Left ventricle myocardium inferior (tissue), 1 donor: ENCODE measurements at regions not wholly inside any gene's neighbourhood (a gene's known extent, or its start where the extent isn't known, plus 50 kb on each side); places are given as distances from the start of the nearest gene placed in this dataset.

Experiments
- DNase-seq: peaks from one replicate; pipeline ENCODE4 v3.0.0-alpha.2; 2020
- H3K27ac ChIP-seq: fragments of 200-600 bp; replicated peaks from 2 replicates; pipeline ENCODE4 v1.8.0; 2021
- H3K27me3 ChIP-seq: fragments of 200-600 bp; 2 replicates; pipeline ENCODE4 v1.8.0; 2021; ENCODE audit warnings: low read depth
- H3K36me3 ChIP-seq: fragments of 200-600 bp; 2 replicates; pipeline ENCODE4 v1.8.0; 2021
- H3K4me1 ChIP-seq: fragments of 200-600 bp; 2 replicates; pipeline ENCODE4 v1.8.0; 2021
- H3K4me3 ChIP-seq: fragments of 200-600 bp; 2 replicates; pipeline ENCODE4 v1.8.0; 2021; ENCODE audit warnings: mild to moderate bottlenecking, moderate library complexity
- H3K9me3 ChIP-seq: fragments of 200-600 bp; replicated peaks from 2 replicates; pipeline ENCODE4 v1.8.0; 2021
- intact Hi-C: fragments of 100-400 bp; cut with micrococcal nuclease; formaldehyde crosslinking; loops from one replicate; pipeline ENCODE4 v1.11.0; 2022
- TF ChIP-seq, protein P1 (sequence below): fragments of 200-600 bp; IDR thresholded peaks from 2 replicates; pipeline ENCODE4 v1.8.0; 2021; ENCODE audit warnings: antibody characterized with exemption, mild to moderate bottlenecking, borderline replicate concordance
- donor health status: DM: no; HTN: yes; CAD: no; lungs with severe emphysema.

DNA sequence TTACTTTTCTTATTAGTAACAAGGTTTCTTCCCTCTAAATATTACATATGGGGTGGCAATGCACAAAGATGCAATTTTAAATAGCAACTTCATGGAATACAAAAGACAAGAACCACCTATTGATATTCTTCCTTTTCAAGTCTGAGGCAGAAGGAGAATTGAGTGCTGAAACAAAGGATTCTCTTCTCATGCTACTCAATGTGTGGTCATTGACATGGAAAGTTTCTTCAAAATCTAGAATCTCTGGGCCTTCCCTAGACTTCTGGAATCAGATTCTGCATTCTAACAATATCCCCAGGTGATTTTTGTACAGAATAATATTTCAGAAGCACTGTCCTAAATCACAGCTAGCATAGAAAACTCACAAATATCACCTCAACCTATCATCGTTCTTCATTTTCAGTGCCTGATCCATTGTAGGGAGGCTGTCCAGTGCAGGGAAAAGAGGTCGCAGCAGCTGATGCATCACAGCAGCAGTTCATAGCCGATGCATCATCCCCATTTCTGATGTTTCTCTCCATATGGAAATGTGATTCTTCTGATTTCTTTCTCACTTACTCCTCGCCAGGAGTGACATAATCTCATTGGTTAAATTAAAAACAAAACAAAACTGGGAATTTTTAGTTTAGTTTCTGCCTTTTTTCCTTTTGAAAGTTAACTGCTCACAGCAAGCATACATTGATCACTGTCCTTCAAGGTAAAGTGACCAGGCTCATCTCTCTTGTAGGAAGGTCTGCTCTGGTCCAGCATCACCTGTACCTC is 139.5 kb upstream of the FAM83B start:
- H3K4me1 ChIP-seq, result peaks cover 16% of the 10 kb centered on the region
- no peak for DNase-seq
- no peaks in the 10 kb centered on the region for H3K27me3 ChIP-seq
- H3K9me3 ChIP-seq, result no peaks in the 10 kb centered on the region
- no peaks in the 10 kb centered on the region for H3K36me3 ChIP-seq
- intact Hi-C loops, result no loop called here
- TF ChIP-seq, protein P1, sequence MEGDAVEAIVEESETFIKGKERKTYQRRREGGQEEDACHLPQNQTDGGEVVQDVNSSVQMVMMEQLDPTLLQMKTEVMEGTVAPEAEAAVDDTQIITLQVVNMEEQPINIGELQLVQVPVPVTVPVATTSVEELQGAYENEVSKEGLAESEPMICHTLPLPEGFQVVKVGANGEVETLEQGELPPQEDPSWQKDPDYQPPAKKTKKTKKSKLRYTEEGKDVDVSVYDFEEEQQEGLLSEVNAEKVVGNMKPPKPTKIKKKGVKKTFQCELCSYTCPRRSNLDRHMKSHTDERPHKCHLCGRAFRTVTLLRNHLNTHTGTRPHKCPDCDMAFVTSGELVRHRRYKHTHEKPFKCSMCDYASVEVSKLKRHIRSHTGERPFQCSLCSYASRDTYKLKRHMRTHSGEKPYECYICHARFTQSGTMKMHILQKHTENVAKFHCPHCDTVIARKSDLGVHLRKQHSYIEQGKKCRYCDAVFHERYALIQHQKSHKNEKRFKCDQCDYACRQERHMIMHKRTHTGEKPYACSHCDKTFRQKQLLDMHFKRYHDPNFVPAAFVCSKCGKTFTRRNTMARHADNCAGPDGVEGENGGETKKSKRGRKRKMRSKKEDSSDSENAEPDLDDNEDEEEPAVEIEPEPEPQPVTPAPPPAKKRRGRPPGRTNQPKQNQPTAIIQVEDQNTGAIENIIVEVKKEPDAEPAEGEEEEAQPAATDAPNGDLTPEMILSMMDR, result no peak
- H3K4me3 ChIP-seq, result no peak overlapping the region
- no peak overlapping the region for H3K27ac ChIP-seq

DNA sequence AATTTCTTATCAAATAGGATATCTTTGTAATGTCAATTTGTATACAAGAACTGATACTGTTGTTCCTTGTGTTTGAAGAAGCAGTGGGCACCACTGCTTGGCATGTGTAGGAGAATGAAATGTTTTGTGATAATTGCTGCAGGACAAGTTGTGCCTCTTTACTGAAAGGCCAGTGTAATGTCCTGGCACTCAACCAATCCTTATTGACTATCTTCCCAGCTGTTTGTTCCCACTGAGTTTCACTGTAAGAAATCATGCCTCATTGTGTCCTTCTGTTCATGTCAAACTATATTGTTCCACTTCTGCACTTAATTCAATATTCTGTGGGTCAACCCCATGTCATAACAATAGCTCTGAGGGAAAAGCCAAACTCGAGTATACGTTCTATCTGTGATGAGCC is 136.1 kb upstream of the FAM83B start:
- intact Hi-C loops, result loop anchor here (10.0 kb wide), 1 partner anchor 534 kb away; no protein-coding TSS in a partner anchor

DNA sequence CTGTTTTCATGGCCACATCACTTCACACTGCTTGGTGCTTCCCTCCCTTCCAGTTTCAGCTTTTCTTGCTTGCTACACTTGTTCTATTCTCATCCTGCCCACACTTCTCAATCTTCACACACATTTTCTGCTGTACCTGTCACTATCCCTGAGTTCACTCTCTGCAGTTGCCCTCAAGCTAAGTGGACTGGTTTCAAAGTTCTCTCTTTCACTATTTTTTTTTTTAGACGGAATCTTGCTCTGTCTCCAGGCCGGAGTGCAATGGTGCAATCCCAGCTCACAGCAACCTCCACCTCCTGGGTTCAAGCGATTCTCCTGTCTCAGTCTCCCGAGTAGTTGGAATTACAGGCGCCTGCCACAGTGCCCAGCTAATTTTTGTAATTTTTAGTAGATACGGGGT is 130.6 kb upstream of the FAM83B start:
- H3K27ac ChIP-seq, result no peak overlapping the region
- intact Hi-C loops, result loop anchor here (10.0 kb wide), 1 partner anchor 529 kb away; no protein-coding TSS in a partner anchor
- peaks cover 14% of the 10 kb centered on the region for H3K4me1 ChIP-seq
- no peak for DNase-seq
- no peaks in the 10 kb centered on the region for H3K36me3 ChIP-seq
- H3K4me3 ChIP-seq, result no peak overlapping the region
- no peaks in the 10 kb centered on the region for H3K9me3 ChIP-seq
- H3K27me3 ChIP-seq, result no peaks in the 10 kb centered on the region
- TF ChIP-seq, protein P1, result no peak

More for the DNA sequence above, 136.1 kb upstream of the FAM83B start:
- TF ChIP-seq, protein P1, result no peak
- Histone ChIP-seq H3K36me3 (no peaks in the 10 kb centered on the region), H3K4me1 (peaks cover 25% of the 10 kb centered on the region), H3K4me3 (no peak overlapping the region), H3K9me3 (no peaks in the 10 kb centered on the region), H3K27me3 (no peaks in the 10 kb centered on the region), H3K27ac (peak overlapping the region; percentile 4)
- DNase-seq, result no peak

DNA sequence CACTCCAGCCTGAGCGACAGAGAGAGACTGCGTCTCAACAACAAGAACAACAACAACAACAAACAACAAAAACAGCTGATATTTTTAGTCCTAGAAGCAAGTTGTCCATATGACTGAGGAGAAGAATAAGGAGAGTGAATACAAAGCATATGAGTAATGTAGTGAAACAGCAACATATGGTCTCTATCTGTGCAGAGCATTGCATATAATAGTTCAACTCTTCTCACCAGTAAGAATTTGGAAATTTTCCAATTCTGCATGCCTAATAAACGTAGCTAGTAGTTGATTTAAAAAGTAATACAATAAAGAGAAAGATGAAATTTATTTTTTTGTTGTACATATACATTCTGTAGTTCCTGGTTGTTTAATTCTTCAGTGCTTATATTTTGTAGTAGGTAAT is 129.7 kb upstream of the FAM83B start:
- intact Hi-C loops, result loop anchor here (10.0 kb wide), 1 partner anchor 528 kb away; no protein-coding TSS in a partner anchor
- H3K4me1 ChIP-seq, result peaks cover 11% of the 10 kb centered on the region

DNA sequence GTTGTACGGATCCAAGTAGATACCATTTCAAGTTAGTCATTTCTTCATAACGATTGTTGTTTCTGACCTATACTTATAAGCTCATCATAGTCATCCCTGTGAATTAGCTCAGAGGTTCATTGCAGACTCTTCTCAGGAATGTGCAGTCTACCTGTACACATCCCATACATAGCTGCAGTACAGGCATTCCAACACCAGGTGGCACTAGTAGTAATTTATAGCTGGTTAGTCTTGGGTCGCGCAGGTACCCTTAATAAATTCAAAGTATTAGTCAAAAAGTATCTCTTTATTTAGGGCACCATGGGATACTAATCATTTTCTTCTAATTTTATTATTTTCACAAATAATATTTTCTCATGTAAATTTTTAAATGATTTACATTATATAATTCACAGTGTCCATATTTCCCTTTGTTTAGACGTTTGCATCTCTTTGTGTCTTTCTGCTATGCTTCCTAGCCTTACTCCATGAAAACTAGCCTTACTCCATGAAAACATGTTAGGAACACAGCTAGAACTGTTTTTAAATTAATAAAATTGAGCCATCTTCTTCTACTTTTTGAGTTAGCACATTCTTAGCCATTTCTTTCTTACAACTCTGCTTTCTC is 128.6 kb upstream of the FAM83B start:
- TF ChIP-seq, protein P1, result peak; percentile 87
- H3K4me1 ChIP-seq, result peaks cover under 1% of the 10 kb centered on the region
- H3K9me3 ChIP-seq, result no peaks in the 10 kb centered on the region
- H3K27ac ChIP-seq, result no peak overlapping the region
- no peaks in the 10 kb centered on the region for H3K36me3 ChIP-seq
- intact Hi-C loops, result loop anchor here (10.0 kb wide), 1 partner anchor 527 kb away; no protein-coding TSS in a partner anchor
- no peak overlapping the region for H3K4me3 ChIP-seq
- no peaks in the 10 kb centered on the region for H3K27me3 ChIP-seq
- DNase-seq, result no peak

More for the DNA sequence above, 129.7 kb upstream of the FAM83B start:
- no peaks in the 10 kb centered on the region for H3K36me3 ChIP-seq
- H3K4me3 ChIP-seq, result no peak overlapping the region
- TF ChIP-seq, protein P1, result no peak
- H3K27me3 ChIP-seq, result no peaks in the 10 kb centered on the region
- DNase-seq, result no peak
- H3K27ac ChIP-seq, result no peak overlapping the region
- no peaks in the 10 kb centered on the region for H3K9me3 ChIP-seq
